Kidney glomerular epithelial cell (primary cell): ENCODE measurements at regions not wholly inside any gene's neighbourhood (a gene's known extent, or its start where the extent isn't known, plus 50 kb on each side); places are given as distances from the start of the nearest gene placed in this dataset.
A peak's percentile ranks its signal among the peaks of the same experiment; 100 is the strongest.

Experiments used
- DNase-seq: peaks from one replicate; lab custom pipeline; 2025; lab: John Stamatoyannopoulos, UW

DNA sequence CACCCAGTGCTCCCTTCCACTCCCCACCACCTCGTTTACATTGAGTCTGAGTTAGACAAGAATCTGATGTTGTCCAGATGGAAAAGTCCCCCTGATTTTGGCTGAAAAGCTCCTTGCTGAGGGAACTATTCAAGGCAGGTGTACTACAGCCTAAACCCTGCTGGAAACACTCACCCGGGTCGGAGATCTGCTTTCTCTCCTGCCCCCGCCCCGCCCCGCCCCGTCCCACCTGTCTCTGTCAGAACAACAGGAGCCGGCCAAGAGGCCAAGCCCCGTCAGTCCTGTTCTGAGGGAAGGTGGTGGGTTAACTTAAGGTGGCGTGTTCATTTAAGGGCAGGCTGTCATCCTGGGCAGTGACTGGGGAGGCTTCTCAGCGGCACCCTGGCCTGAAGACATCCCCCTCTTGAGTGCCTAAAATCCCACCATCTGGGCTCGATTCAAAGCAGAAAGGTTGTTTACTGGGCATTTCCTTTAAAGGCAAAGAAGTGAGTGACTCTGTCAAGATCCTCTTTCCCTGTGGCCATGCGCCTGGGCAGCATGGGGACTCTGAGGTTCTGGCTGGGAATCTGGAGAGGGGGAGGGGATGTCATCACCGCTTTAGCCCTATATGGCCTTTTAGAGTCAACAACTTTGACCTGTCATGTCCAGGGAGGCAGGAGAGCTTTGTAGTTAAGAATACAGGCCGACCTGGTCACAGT lies 71.1 kb upstream of the NEURL1B start:
- DNase-seq, result no peak

DNA sequence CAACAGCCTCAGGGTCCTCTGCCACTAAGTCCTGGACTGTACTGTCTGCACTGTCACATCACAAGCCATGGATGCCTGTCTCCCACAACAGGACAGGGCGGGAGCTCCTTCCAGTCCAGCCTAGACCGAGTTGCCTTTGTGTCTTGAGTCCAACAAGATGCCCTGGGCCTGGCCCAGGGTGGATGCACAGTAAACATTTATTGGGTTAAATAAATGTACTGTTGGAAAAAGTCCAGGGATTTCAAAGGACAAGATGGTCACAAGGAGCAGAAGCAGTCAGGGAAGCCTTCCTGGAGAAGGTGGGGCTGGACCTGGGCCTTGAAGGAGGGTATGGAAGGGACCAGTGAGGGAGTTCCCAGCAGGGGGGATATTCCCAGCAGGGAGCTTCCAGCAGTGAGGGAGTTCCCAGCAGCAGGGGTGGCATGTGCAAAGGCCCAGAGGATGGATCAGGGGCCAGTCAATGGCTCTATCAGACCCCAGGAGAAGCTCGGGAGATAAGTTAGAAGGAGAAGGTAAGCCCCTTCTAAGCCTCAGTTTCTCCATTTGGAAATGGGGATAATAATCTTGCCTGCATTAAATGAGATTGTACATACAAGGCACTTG lies 72.7 kb upstream of the NEURL1B start:
- no peak for DNase-seq

DNA sequence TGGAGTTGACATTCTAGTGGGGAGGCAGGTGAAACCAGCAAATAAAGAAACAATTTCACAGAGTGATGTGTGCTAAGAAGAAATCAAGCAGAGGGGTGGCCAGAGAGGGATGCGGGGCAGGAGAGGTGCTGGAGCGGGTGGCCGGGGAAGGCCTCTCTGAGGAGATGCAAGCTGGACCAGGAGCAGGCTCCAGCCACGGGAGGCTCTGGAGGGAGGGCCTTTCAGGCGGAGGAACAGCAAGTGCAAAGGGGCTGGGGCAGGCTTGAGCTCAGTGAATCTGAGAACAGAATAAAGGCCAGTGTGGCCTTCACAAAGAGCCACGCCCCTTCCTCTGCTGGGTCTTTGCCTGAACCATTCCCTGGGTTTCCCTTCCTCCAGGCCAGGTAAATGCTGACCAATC lies 73.2 kb upstream of the NEURL1B start:
- no peak for DNase-seq

DNA sequence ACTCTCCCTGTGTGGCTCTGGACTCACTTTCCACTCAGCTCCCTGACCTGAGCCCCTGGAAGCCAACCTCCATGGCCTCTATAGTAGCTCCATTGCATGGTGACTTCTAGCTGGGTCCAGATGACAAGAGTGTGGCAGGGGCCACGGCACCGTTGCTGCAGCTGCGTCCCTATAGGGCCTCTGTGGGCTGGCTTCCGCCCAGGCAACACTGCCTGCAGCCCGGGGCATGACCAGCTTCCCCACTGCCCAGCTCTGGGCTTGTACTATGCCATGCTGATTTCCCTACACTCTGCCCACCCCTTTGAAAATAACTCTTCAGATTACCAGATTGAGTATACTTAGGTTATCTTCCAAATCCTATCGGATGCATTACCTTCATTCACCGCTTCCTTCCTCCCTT lies 73.8 kb upstream of the NEURL1B start:
- no peak for DNase-seq

DNA sequence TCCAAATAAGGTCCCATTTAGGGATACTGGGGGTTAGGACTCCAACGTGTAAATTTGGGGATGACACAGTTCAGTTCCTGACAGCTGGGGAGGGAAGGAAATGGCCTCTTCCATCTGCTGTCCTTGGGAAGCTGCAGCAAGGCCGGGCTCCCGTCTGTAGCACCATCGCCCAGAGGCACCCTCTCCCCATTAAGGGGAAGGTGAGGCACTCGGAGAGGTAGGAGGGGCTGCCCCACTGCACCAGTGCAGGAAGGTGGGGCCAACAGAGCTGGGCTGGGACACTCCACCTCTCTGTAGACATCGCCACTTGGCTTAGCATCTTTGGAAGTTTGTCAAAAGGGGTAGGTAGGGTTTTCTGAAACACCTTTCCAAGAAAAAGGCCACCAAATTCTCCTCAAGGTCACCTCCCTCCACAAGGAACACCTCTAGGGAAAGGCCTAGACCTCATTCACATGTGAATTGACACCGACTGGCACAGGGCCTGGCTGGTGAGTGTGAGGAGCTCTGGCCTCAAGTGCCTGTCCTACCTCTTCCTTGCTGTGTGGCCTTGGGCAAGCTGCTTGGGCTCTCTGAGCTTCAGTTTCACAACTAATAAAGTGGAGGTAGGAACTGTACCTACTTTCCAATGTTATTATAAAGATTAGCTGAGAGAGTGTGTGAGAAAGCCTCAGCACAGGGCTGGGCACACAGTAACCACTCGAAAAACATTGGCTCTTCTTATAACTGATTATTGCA lies 75.0 kb upstream of the NEURL1B start:
- DNase-seq, result no peak

DNA sequence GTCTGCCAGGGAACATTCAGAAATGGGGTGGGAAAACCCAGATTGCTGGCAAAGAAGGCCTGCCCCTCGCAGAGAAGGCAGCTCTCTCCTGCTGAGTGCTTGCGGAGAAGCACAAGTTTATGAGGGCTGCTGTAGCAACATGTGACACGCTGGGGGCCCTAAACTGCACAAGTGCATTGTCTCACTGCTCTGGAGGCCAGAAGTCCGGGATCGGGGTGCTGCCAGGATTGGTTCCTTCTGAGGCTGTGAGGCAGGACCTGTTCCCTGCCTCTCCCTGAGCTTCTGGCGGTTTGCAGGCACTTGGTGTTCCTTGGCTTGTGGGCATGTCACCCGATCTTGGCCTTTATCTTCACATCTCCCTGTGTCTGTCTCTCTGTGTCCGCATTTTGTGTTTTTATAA lies 75.6 kb upstream of the NEURL1B start:
- DNase-seq, result no peak

DNA sequence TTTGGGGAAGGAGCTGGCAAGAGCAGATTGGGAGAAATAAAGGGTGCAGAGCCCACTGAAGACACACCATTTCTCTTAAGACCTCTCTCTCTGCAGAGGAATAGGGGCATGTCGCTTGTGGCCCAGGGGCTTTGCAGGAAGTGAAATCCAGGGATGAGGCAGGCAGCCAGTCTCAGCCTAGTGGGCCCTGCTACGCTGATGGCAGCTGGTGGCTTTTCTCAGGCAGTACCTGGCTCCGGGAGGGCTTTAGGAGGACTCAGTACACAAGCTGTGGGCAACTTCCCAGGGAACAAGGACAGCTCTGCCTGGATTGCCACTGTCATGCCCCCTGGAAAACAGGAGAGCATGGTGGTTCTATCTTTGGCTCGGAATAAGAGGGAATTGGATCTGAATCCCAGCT lies 76.2 kb upstream of the NEURL1B start:
- no peak for DNase-seq

DNA sequence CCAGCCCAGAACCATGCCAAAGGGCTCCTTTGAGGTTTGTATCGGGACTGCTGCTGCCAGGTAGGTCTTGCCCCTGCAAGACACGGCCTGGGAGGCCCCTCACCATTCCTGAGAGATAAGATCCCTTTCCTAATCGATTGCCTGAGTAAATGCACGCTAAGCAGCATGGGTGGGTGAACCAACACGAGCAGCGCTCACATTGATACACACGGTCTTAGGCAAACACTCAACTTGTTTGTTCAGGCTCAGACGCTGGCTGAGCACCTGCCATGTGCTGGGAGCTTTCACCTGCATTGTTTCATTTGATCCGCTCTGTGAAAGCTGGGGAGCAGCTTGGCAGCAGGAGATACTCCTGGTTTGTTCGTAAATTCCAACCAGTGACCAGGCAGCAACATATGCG lies 76.9 kb upstream of the NEURL1B start:
- DNase-seq, result no peak

DNA sequence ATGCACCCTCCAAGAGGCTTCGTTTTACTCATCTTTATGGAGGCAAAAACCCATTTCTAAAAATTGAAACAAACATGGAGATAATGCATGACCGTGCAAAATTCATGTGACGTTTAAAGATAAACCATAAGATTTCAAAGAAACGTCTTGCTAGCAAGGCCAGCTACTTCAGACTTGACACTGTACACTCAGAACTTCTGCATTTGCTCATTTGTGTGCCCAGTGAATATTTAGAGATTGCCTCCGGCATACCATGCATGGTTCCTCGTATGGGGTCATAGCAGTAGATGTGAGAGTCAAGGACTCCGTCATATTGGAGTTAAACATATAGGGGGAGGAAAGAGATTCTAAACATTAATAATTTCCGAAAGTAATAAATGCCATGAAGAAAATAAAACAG lies 78.6 kb upstream of the NEURL1B start:
- no peak for DNase-seq

DNA sequence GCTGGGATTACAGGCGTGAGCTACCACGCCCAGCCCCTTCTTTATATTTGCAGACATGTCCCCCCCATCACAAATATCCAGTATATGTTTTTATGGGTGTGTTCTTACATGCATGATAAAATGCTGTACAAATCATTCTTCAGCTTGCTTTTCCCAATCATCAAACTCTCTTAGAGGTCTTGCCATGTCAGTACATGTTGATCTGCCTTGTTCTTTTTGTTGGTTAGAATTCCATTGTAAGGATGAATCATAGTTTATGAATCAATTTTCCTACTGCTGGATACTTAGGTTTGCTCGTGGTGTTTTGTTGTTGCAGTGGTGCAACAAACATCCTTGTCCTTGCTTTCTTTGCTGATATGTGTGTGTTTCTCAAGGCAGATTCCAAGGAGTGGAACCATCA lies 79.9 kb upstream of the NEURL1B start:
- DNase-seq, result no peak

DNA sequence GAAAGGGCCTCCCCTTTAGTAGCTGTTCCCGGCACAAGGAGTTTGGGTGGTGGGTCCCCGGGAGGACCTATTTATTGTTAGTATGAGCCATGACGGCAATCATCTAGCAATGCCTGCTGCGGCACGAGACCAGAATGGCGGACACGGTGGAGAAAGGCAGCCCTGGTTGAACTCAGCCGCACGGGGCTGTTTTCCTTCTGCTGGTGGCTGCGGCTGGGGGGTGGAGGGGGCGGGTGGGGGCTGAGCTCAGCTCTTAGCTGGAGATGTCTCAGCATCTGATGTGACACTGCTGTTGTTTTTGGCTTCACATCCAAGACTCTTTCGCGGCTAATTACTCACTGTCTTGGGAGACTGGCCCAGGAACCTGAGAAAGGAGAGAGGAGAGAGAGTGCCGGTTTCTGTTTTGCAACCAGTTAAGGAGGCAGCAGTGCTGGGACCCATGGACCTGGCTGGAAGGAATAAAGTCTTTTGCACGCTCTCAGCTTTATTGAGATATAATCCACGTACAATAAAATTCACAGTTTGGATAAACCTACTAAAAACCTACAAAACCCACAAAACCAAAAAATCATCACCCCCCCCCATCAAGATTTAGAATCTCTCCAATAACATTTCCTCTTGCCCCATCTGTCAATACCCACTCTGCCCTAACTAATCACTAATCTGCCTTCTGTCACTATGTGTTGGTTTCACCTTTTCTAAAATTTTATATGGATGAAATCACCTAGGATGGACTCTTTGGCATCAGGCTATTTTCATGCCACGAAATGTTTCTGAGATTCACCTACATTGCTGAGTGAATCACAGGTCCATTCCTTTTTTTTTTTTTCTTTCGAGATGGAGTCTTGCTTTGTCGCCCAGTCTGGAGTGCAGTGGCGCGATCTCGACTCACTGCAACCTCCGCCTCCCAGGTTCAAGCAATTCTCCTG lies 81.8 kb upstream of the NEURL1B start:
- peak; percentile 88 for DNase-seq

DNA sequence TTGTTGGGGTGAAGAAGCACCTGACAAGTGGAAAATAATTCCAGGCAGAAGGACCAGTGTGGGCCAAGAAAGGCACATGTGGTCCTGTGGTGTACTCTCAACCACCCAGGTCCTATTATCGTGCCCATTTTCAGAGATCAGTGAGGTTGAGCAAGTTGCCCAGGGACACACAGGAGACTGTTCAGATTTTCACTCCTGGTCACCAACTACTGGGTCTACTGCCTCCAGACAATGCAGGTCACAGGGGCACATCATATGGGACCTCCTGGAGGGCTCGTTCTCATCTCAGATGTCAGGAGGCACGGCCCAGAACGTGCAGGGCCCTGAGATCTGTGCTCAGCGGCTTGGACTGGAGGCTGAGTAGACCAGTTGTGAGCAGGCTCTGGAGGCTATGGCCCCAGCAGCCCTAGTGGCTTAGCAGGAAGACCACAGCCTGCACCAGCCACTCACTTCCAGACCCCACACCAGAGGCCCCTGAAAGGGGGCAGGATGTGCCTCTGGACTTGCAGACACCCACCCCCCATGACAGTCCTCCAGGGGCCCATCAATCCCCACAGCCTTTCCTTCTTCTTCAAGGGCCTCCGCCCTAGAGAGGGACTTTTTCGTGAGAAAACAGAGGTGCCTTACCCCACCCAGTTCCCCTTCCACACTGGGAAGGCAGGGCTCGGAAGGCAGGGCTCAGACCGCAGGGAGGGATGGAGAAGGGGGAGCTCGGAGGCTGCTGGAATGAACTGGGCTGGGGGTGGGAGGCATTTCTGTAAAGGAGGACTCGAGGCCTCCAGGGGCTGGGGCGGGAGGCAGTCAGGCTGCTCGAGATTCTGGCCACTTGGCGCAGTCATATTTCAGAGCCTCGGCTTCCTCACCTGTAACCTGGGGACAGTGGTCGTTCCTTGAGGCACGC lies 82.7 kb upstream of the NEURL1B start:
- no peak for DNase-seq

DNA sequence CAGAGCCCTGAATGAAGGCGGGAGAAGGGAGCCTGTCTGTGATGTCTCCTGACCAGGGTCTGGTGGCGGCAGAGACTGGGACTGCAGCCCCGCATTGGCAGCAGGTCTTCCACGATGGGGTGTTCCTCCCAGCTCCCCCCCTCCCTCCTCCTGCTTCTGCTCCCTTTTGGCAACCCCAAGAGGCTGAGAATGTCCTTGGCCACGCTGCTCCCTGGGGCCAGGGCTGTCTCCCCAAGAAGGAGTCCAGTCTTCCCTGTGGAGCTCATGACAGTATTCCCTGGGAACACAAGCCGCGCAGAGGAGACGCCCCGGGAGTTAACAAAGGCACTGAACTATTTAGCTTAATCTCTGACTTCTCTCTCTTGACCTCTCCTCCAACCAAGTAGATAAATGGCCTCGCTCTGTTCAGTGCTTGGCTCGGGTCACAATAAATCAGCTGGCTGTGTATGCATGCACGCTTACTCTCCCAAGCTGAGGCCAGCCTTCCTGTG lies 84.0 kb upstream of the NEURL1B start:
- no peak for DNase-seq

DNA sequence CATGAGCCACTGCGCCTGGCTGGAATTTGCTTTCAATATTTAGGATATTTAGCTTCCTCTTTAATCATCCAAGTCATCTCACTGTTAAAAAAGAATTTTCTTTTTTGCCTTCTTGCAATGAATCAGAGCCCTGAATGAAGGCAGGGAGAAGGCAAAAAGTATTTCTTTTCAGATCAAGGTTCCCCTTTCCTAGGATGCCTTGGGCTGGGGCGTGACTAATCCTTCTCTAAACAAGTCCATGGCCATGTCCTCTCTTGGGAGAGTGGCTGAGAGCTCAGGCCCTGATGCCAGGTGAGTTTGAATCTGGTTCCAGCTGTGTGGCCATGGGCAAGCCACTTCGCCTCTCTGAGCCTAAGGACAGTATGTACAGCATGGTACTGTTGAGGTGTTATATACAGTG lies 84.8 kb upstream of the NEURL1B start:
- DNase-seq, result no peak

DNA sequence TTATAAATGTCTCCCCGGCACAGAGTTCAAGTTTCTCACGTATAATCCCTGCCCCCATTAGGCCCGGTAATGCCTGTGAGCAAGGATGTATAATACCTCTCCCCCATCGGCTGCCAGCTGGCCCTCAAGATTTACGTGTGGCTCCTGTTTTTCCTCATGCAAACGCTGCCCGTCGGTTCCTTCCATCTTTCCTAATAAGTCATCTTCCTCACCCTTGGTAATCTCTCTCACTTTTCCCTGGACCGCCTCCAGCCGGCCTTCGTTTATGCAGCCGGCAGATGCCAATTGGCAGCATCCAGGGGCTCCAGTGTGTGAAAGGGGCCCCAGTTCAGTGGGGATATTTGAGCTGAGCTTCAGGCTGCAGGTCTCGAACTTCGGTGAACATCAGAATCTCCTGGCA lies 86.5 kb upstream of the NEURL1B start:
- DNase-seq, result no peak

DNA sequence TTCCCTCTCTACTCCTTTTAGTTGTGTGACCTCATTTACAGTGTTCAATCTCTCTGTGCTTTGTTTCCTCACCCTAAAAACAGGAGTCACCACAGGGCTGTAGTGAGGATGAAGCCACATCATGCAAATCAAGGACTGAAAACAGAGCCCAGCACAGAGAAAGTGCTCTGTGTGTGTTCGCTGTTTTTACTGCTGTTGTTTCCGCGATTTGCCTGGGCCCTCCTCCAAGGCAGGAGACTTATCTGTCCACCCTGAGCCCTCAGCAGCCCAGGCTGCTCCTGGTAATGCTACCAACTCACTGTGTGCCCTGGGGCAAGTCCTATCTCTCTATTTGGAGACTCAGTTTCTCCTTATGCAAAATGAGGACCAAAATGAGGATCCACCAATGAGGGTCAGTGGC lies 87.2 kb upstream of the NEURL1B start:
- no peak for DNase-seq

DNA sequence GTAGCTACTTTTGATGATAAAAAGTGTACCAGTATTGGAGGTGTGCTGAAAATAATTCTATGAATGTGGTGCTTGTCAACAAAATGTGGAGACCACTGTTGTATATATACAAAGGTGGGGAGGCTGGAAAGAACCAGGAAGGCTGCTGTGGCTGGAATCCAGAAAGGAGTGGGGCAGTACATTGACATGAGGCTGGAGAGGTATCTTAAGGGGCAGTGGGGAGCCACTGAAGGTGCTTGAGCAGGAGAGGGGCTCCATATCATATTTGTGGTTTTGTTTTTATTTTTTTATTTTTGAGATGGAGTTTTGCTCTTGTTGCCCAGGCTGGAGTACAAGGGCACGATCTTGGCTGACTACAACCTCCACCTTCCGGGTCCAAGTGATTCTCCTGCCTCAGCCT lies 87.9 kb upstream of the NEURL1B start:
- DNase-seq, result no peak

DNA sequence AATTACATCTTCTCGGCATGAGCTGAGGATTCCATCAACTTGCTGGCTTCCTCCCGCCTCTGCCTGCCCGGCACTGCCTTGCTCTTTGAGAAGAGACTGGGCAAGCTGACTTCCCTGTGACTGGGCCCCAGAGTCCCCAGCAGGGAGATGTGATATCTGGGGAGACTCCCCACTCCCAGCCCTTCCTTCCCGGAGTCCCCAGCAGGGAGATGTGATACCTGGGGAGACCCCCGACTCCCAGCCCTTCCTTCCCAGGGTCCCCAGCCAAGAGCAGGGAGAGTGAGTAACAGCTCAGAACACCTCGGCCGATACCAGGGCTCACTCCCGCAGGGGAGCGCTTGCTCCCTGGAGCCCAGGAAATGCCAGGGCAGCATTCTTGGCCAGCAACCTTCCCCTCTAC lies 90.1 kb upstream of the NEURL1B start:
- no peak for DNase-seq

DNA sequence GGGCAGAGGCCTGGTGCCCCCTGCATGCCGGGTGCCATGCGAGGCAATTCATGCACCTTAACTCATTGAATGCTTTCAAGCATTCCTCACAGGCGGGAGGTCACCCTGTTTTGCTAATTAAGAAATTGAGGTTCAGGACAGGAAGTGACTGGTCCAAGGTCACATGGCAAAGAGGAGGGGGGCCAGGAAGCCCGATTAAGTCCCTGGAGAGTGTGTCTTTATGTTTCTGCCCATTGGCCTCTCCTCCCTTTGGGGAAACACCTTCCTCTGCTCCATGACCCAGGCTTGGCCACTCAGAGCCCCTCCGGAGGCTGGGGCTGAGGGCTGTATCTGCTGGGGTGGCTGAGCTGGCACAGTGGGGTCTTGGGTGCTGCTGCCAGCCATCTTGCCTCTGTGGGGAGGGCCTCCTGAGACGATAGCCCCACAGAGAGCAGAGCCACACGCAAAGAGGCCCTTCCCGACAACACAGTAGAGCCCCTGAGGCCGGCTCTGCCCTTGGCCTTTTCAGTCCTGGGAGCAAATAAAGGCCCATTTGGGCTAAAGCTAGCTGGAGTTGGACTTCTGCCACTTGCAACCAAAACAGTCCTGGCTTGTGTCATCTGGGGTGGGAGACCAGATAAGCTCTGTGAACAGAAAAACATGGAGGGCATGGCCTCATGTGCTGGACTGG lies 90.8 kb upstream of the NEURL1B start:
- no peak for DNase-seq

DNA sequence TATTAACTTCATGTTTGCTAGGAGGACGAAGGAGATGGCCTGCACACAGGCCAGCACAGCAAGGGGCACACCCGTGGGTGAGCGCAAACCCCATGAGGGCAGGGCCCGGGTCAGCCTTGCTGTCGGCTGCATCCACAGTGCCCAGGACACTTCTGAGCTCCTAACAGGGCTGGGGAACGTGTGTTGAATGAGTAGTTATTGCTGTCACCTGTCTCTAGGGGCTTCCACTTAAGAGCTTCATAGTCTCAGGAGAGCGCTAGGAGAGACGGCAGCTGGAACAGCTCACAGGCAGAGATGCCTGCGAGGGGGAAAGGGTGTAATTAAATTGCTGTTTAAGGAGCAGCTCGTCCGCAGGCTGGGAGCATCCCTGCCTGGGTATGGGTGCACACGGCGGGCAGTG lies 91.4 kb upstream of the NEURL1B start:
- no peak for DNase-seq
